Peyer's patch (tissue), 4 donors: ENCODE measurements at regions not wholly inside any gene's neighbourhood (a gene's known extent, or its start where the extent isn't known, plus 50 kb on each side); places are given as distances from the start of the nearest gene placed in this dataset.

ENCODE experiments used
- CTCF ChIP-seq, 6 experiments: fragments of 450-650 bp in 4 of 6; fragments of 200-600 bp in 2 of 6; sonication (generic) in 1 of 6; IDR thresholded peaks; one replicate each; pipeline ENCODE4 v1.5.1; 2017 to 2019; ENCODE audit warnings: antibody characterized with exemption in 6 of 6, mild to moderate bottlenecking in 3 of 6, moderate library complexity in 1 of 6
- POLR2A ChIP-seq, 2 donors: fragments of 450-650 bp; IDR thresholded peaks; one replicate each; pipeline ENCODE4 v1.5.1; 2017; ENCODE audit warnings: antibody characterized with exemption in 2 of 2, mild to moderate bottlenecking in 2 of 2, moderate library complexity in 2 of 2

- TF ChIP-seq CTCF (IDR thresholded peaks at IDR 0.05), result no peak
- no peak for TF ChIP-seq POLR2A (IDR thresholded peaks at IDR 0.05)
These were observed 293.1 kb upstream of the CCNH start for GRCh38 chr5:87705876-87706275.
